ENCODE measurements at regions not wholly inside any gene's neighbourhood (a gene's known extent, or its start where the extent isn't known, plus 50 kb on each side); places are given as distances from the start of the nearest gene placed in this dataset.

DNA sequence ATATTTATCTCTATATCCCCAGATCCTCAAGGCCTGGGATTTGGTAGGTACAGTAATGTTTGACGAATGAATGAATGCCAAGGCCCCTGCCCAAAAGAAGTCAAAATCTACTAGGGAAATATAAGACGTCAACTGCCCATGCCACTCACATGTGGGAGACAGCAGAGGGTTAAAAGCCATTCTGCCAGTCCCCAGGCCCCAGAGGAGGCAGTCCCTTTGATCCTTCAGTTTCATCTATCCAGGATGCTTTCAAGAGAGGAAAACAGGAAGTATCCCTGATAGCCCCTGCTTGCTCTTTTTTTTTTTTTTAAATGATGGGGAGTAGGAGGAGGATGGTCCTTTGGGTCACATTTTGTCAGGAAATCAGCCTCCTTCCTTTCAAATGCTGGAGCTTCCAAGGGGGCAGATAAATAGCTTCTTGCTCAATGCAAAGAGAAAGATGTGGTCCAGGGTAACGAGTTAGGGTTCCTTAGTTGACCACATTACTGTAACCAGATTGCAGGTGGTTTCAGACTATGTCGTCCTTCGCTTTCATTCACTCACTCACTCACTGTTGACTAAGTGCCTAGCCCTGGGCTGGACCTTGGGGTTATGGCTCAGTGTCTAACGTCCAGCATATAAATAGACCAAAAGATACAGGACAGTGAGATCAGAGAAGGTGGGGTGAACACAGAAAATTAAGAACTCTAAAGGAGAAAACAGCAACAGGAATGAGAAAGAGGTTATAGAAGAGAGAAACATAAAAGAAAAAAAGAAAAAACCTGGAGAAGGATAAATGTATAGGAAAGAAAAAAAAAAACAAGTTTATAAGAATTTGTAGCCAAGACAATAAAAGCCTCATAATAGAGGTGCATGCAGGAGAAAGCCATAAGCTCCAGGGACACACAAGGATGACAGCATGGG lies 64.6 kb upstream of the PIM1 start:
- no peak for DNase-seq

DNA sequence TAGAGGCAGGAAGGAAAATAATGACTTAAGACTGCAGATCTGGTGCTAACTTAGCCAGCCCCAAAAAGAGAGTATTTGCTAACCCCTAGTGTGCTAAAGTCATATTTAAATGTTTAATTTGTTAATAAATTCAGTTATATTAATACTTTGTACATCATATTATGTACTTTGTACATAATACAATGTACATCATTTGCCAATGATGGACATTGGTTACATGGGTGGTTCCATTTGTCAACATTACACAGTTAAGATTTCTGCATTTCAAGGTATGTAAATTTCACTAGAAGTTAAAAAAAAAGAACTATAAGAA lies 63.9 kb upstream of the PIM1 start:
- DNase-seq = no peak

DNA sequence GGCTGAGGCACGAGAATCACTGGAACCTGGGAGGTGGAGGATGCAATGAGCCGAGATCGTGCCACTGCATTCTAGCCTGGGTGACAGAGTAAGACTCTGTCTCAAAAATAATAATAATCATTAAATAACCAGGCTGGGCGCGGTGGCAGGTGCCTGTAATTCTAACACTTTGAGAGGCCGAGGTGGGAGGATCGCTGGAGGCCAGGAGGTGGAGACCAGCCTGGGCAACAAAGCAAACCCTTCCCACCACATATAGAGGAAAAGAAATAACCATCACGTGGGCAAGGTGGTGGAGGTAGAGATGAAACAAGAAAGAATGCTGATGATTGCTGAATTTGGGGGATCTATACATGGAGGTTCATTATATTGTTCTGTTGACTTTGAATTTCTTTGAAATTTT lies 63.4 kb upstream of the PIM1 start:
- no peak for DNase-seq

DNA sequence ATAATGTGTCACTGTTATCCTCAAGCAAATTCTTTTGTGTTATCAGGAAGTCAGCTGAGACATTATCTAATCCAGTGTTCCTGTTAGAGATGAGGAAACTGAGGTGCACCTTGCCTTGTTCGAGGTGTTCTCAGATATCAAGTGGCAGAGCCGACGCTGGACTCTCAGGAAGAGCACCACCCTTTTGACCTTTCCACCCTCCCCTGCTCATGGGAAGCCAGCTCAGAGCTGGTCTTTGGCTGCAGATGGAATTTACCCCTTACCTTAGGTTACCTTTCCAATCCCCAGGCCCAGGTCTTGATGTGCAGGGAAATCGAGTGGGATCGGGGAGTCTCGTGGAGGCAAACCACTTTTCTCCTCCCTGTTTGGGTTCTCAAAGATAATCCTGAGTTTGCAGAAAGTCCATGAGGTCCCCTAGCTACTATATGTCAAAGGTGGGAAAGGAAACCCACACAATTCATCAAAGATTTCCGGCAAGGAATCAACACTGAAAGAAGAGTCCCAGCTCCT lies 62.9 kb upstream of the PIM1 start:
- no peak for DNase-seq

DNA sequence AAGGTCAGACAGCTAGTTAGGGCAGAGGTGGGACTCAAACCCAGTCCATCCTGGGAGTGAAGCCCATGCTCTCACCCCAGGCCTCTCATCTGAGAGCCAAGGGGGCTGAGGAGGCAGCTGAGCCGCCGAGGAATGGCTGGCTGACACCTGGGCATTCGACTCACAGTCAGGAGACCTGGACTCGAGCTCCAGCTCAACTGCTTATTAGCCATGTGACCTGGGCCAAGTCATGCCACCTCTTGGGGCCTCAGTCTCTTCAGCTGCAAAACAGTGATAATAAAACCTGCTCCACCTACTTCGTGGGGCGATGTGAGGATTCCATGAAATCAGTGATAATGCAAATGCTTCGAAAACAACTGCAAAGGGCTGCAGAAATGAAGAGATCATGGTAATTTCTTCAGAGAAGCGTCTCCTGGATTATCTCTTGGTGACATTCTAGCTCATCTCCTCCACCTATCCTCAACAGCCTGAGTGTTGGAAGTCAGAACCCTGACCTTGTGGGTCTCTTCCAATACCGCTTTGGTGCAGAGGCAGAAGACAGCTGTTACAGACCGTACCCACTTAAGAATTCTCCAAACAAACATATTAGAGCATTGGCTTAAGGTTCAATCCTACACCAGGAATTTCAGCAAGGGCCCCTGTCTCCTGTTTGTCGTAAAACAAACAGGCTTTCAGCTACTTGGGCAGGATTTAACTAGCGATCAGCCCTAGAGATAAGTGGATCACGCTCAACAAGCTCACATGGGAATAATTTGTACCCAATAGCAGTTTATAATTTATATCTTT lies 60.0 kb upstream of the PIM1 start:
- no peak for DNase-seq

DNA sequence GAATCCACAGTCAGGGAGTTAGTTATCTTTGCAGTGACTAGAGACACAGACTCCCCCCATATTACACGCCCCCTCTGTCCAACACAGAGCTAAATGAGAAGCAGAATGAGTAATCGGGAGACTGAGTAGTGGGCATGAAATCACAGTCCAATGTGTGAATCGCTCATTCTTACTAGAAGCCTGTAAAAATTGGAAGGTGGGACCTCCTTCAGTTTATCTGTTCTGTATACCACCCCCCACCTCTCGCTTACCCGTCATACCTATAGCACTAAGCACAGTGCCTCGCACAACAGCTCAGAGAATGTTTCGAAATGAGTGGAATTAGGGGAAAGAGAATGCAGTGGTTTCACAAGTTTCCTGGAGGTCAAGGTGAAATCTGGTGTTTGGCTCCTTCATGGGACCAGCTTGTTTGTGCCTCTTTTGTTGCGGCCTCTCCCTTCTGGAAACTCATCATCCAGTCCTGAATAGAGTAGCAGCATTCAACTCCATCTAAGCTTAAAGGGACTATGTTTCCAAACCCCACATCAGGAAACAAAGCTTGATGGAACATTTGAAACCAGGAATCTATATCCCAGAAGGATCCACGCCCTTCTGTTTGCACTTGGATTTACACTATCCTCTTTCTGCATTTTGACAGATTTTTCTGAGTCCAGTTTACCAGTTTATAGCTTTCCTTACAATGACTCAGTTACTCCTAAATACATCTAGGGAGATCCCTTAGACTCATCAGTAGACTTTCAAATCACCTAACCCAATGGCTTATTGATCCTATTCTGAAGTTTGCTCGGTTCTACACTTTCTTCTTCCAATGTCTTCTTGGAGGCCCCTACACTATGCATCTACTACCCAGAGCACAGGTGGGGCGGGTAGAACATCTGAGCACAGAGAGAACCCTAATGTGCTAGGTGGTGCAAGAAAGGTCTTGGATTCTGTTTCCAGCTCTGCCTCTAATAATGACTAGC lies 59.2 kb upstream of the PIM1 start:
- no peak for DNase-seq

DNA sequence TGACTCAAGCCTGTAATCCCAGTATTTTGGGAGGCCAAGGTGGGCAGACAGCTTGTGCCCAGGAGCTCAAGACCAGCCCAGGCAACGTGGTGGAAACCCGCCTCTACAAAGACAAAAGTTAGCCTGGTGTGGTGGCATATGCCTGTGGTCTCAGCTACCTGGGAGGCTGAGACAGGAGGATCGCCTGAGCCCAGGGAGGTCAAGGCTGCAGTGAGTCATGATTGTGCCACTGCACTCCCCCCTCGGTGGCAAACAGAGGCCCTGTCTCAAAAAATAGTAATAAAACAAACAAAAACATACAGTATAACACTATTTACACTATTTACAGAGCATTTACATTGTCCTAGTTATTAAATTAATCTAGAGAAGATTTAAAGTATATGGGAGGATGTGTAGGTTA lies 56.0 kb upstream of the PIM1 start:
- no peak for DNase-seq

DNA sequence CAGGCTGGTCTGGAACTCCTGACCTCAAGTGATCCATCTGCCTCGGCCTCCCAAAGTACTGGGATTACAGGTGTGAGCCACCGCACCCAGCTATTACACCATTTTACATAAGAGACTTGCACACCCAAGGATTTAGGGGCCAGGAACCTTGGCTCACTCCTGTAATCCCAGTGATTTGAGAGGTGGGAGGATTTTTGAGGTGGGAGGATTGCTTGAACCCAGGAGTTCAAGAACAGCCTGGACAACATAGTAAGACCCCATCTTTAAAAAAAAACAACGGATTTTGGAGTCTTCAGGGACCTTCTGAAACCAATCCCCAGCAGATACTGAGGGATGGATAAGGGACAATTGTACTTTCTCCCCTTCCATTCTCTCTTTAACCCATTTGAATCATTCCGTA lies 55.3 kb upstream of the PIM1 start:
- DNase-seq = no peak

DNA sequence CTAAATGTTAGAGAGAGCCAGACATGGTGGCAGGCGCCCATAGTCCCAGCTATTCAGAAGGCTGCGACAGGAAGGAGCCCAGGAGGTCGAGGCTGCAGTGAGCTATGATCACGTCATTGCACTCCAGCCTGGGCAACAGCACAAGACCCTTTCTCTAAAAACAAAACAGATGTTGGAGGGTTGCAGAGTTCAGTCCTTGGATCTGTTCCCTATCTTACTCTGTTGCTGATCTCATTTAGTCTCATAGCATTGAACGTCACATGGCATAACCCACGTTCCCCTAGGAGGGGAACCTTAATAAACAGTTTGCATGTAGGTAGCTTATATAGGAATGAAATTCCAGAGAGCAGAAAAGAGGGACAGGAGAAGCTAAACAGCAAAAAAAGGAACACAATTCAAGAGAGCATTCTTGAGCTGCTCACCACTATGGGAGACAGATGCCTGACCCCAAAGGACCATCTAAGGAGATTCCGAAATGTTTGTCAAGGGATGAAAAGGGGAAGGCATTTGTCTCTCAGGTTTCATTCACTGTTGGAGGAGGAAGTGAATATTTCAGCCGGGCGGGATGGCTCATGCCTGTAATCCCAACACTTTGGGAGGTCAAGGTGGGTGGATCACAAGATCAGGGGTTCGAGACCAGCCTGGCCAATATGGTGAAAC lies 54.6 kb upstream of the PIM1 start:
- no peak for DNase-seq

DNA sequence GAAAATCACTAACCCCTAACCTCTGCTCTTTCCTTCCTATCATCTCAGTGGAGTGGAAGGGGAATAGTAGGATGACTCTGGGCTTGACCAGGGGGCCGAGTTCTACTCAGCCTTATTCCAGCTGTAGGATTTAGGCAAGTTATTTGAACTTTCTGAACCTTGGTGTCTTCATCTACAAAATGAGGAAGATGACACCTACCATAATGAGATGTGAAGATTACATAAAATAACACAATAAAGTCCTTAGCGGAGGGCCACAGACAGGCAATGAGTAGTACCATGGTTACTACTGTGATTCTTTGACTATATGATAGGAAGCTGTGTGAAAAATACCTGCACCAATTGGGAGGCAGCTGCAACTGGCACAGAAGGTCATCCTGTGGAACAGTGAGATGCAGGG lies 53.6 kb upstream of the PIM1 start:
- DNase-seq = no peak

DNA sequence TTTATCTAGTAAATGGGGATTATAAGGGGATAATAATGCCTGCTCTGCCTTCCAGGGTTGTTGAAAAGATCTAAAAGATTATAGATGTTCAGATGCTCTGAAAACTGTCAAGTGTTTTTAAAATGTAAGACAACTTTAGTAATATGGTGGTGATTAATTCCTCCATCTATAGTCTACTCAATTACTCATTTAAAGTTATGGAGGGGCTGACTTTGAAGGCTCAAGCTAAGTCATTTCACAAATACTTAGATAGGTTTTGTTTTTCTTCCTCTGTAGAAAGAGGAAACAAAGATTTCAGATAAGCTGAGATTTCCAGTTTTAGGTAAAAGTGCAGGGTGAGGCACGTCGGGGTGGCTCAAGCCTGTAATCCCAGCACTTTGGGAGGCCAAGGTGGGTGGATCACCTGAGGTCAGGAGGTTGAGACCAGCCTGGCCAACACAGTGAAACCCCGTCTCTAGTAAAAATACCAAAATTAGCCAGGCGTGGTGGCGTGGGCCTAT lies 50.5 kb upstream of the PIM1 start:
- DNase-seq = no peak
